ENCODE measurements at regions not wholly inside any gene's neighbourhood (a gene's known extent, or its start where the extent isn't known, plus 50 kb on each side); places are given as distances from the start of the nearest gene placed in this dataset.

- no peak for TF ChIP-seq RAD21 (conservative IDR thresholded peaks at IDR 0.05)
- TF ChIP-seq EP300 (conservative IDR thresholded peaks at IDR 0.05; ENCODE audit: poor library complexity, severe bottlenecking) = no peak
- TF ChIP-seq POLR2AphosphoS5 (IDR thresholded peaks at IDR 0.05) = no peak
- TF ChIP-seq CTCF (IDR thresholded peaks at IDR 0.05; ENCODE audit: poor library complexity, severe bottlenecking) = no peak
- no peak for TF ChIP-seq EZH2 (IDR thresholded peaks at IDR 0.05; ENCODE audit: borderline replicate concordance, insufficient read depth, low read length, poor library complexity, severe bottlenecking)
- TF ChIP-seq REST (IDR thresholded peaks at IDR 0.05; ENCODE audit: borderline replicate concordance) = no peak
These were observed 63.9 kb upstream of the SPRY4 start for GRCh38 chr5:142388696-142389095.

All from neural cell (in vitro differentiated cells).